ENCODE measurements at regions not wholly inside any gene's neighbourhood (a gene's known extent, or its start where the extent isn't known, plus 50 kb on each side); places are given as distances from the start of the nearest gene placed in this dataset.
"Not testable (repeated sequence)": the region's sequence is repeated elsewhere in the genome, so short reads cannot be mapped to it uniquely, and the experiment has no call there.

DNA sequence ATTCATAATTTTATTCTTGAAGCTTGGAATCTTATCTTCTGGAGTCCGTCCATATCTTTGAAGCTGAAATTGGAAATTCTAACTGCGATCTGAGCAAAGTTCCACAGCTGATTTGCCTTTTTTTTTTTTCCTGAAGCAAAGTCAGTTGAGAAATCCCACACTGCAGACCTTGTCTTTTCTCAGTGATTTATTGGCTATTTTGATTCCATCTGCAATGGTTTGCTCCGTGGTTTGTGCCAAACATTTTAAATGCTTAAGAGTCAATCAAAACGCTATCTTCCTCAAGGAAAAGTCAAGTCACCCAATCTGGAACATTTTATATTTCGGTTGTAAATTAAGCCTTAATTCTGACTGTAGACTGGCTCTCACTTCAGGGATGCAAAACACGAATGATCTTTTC is 88.2 kb upstream of the GRIK1 start:
- no peaks in the 10 kb centered on the region for H4K20me1 ChIP-seq (ENCODE audit: control insufficient read depth, extremely low read depth, insufficient read depth, low read length)
- TF ChIP-seq, protein P1, sequence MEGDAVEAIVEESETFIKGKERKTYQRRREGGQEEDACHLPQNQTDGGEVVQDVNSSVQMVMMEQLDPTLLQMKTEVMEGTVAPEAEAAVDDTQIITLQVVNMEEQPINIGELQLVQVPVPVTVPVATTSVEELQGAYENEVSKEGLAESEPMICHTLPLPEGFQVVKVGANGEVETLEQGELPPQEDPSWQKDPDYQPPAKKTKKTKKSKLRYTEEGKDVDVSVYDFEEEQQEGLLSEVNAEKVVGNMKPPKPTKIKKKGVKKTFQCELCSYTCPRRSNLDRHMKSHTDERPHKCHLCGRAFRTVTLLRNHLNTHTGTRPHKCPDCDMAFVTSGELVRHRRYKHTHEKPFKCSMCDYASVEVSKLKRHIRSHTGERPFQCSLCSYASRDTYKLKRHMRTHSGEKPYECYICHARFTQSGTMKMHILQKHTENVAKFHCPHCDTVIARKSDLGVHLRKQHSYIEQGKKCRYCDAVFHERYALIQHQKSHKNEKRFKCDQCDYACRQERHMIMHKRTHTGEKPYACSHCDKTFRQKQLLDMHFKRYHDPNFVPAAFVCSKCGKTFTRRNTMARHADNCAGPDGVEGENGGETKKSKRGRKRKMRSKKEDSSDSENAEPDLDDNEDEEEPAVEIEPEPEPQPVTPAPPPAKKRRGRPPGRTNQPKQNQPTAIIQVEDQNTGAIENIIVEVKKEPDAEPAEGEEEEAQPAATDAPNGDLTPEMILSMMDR (conservative IDR thresholded peaks at IDR 0.05 in 1 of 2, IDR thresholded peaks at IDR 0.05 in 1 of 2; ENCODE audit: low read depth in 1 of 2, low read length in 2 of 2) = no peak
- TF ChIP-seq EZH2 (IDR thresholded peaks at IDR 0.05; ENCODE audit: low read length, missing control alignments) = no peak
- H2AFZ ChIP-seq (ENCODE audit: low read length) = no peak overlapping the region
- H3K27me3 ChIP-seq (ENCODE audit: control insufficient read depth, insufficient read depth, low read length) = no peaks in the 10 kb centered on the region
- H3K4me2 ChIP-seq (ENCODE audit: extremely low read depth, insufficient read depth, low read length) = no peak overlapping the region
- H3K36me3 ChIP-seq (ENCODE audit: control insufficient read depth, insufficient read depth, low read length) = no peaks in the 10 kb centered on the region
- H3K9me3 ChIP-seq (ENCODE audit: control insufficient read depth, insufficient read depth, low read depth, low read length) = no peaks in the 10 kb centered on the region
- no peaks in the 10 kb centered on the region for H3K4me1 ChIP-seq (ENCODE audit: control insufficient read depth, extremely low read depth, insufficient read depth, low read length)
- no peaks in the 10 kb centered on the region for H3K79me2 ChIP-seq (ENCODE audit: control insufficient read depth, insufficient read depth, low read length)
- H3K9ac ChIP-seq (ENCODE audit: insufficient read depth, low read length) = no peak overlapping the region
- H3K4me3 ChIP-seq (replicated peaks in 1 of 4; ENCODE audit: control extremely low read depth in 1 of 4, insufficient read depth in 1 of 4, low read depth in 3 of 4, low read length in 4 of 4) = no peak overlapping the region
- DNase-seq (ENCODE audit: low read depth in 2 of 2) = no peak
- H3K27ac ChIP-seq (ENCODE audit: insufficient read depth, low read length) = no peak overlapping the region

GRCh38 chr21:30023056-30023455 is 83.3 kb upstream of the GRIK1 start:
- H3K4me2 ChIP-seq (ENCODE audit: extremely low read depth, insufficient read depth, low read length); H3K27me3 ChIP-seq (ENCODE audit: control insufficient read depth, insufficient read depth, low read length); DNase-seq (ENCODE audit: low read depth in 2 of 2); H3K79me2 ChIP-seq (ENCODE audit: control insufficient read depth, insufficient read depth, low read length); H3K9ac ChIP-seq (ENCODE audit: insufficient read depth, low read length); H3K36me3 ChIP-seq (ENCODE audit: control insufficient read depth, insufficient read depth, low read length); H3K27ac ChIP-seq (ENCODE audit: insufficient read depth, low read length); H3K4me1 ChIP-seq (ENCODE audit: control insufficient read depth, extremely low read depth, insufficient read depth, low read length); H3K4me3 ChIP-seq (replicated peaks in 1 of 4; ENCODE audit: control extremely low read depth in 1 of 4, insufficient read depth in 1 of 4, low read depth in 3 of 4, low read length in 4 of 4); H2AFZ ChIP-seq (ENCODE audit: low read length); H4K20me1 ChIP-seq (ENCODE audit: control insufficient read depth, extremely low read depth, insufficient read depth, low read length); H3K9me3 ChIP-seq (ENCODE audit: control insufficient read depth, insufficient read depth, low read depth, low read length): not testable (repeated sequence)

DNA sequence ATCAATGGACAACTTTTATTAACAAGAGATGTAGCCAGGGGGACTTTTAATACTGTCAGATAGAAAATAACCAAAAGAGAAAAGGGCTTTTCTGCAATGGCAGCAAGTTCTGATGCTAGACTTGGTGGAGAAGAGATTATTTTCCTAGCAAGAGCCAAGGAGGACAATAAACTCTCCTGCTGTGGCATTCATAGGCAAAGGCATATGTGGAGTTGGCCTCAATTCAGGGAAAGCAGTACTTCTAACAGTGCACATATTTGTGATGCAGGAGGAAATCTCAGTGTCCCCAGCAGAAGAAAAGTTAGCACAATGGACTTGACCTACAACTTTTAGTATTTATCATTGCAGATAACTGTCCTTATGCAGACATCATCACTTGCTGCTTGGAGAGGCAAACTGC is 75.1 kb upstream of the GRIK1 start:
- Histone ChIP-seq H3K36me3 (ENCODE audit: control insufficient read depth, insufficient read depth, low read length) (no peaks in the 10 kb centered on the region), H3K27ac (ENCODE audit: insufficient read depth, low read length) (no peak overlapping the region), H4K20me1 (ENCODE audit: control insufficient read depth, extremely low read depth, insufficient read depth, low read length) (no peaks in the 10 kb centered on the region), H3K27me3 (ENCODE audit: control insufficient read depth, insufficient read depth, low read length) (no peaks in the 10 kb centered on the region), H3K9ac (ENCODE audit: insufficient read depth, low read length) (no peak overlapping the region), H2AFZ (ENCODE audit: low read length) (no peak overlapping the region), H3K4me2 (ENCODE audit: extremely low read depth, insufficient read depth, low read length) (no peak overlapping the region), H3K79me2 (ENCODE audit: control insufficient read depth, insufficient read depth, low read length) (no peaks in the 10 kb centered on the region), H3K4me1 (ENCODE audit: control insufficient read depth, extremely low read depth, insufficient read depth, low read length) (no peaks in the 10 kb centered on the region), H3K9me3 (ENCODE audit: control insufficient read depth, insufficient read depth, low read depth, low read length) (no peaks in the 10 kb centered on the region), H3K4me3 (replicated peaks in 1 of 4; ENCODE audit: control extremely low read depth in 1 of 4, insufficient read depth in 1 of 4, low read depth in 3 of 4, low read length in 4 of 4) (no peak overlapping the region)
- DNase-seq (ENCODE audit: low read depth in 2 of 2) = no peak
- TF ChIP-seq, protein P1 (conservative IDR thresholded peaks at IDR 0.05 in 1 of 2, IDR thresholded peaks at IDR 0.05 in 1 of 2; ENCODE audit: low read depth in 1 of 2, low read length in 2 of 2) = no peak
- TF ChIP-seq EZH2 (IDR thresholded peaks at IDR 0.05; ENCODE audit: low read length, missing control alignments) = no peak

GRCh38 chr21:29991624-29992023 is 51.8 kb upstream of the GRIK1 start:
- no peaks in the 10 kb centered on the region for H3K36me3 ChIP-seq (ENCODE audit: control insufficient read depth, insufficient read depth, low read length)
- TF ChIP-seq, protein P1 (conservative IDR thresholded peaks at IDR 0.05 in 1 of 2, IDR thresholded peaks at IDR 0.05 in 1 of 2; ENCODE audit: low read depth in 1 of 2, low read length in 2 of 2) = no peak
- TF ChIP-seq EZH2 (IDR thresholded peaks at IDR 0.05; ENCODE audit: low read length, missing control alignments) = no peak
- no peak overlapping the region for H3K27ac ChIP-seq (ENCODE audit: insufficient read depth, low read length)

More at GRCh38 chr21:29991624-29992023, 51.8 kb upstream of the GRIK1 start:
- H3K9me3 ChIP-seq (ENCODE audit: control insufficient read depth, insufficient read depth, low read depth, low read length) = no peaks in the 10 kb centered on the region
- DNase-seq (ENCODE audit: low read depth in 2 of 2) = no peak
- no peaks in the 10 kb centered on the region for H3K4me1 ChIP-seq (ENCODE audit: control insufficient read depth, extremely low read depth, insufficient read depth, low read length)
- no peak overlapping the region for H3K9ac ChIP-seq (ENCODE audit: insufficient read depth, low read length)
- no peaks in the 10 kb centered on the region for H4K20me1 ChIP-seq (ENCODE audit: control insufficient read depth, extremely low read depth, insufficient read depth, low read length)
- H3K4me3 ChIP-seq (replicated peaks in 1 of 4; ENCODE audit: control extremely low read depth in 1 of 4, insufficient read depth in 1 of 4, low read depth in 3 of 4, low read length in 4 of 4) = no peak overlapping the region
- H2AFZ ChIP-seq (ENCODE audit: low read length) = no peak overlapping the region
- H3K4me2 ChIP-seq (ENCODE audit: extremely low read depth, insufficient read depth, low read length) = no peak overlapping the region
- H3K79me2 ChIP-seq (ENCODE audit: control insufficient read depth, insufficient read depth, low read length) = no peaks in the 10 kb centered on the region
- H3K27me3 ChIP-seq (ENCODE audit: control insufficient read depth, insufficient read depth, low read length) = no peaks in the 10 kb centered on the region

Measured in fibroblast of lung (primary cell).